ENCODE measurements at regions not wholly inside any gene's neighbourhood (a gene's known extent, or its start where the extent isn't known, plus 50 kb on each side); places are given as distances from the start of the nearest gene placed in this dataset.
"Not testable (repeated sequence)": the region's sequence is repeated elsewhere in the genome, so short reads cannot be mapped to it uniquely, and the experiment has no call there.

DNA sequence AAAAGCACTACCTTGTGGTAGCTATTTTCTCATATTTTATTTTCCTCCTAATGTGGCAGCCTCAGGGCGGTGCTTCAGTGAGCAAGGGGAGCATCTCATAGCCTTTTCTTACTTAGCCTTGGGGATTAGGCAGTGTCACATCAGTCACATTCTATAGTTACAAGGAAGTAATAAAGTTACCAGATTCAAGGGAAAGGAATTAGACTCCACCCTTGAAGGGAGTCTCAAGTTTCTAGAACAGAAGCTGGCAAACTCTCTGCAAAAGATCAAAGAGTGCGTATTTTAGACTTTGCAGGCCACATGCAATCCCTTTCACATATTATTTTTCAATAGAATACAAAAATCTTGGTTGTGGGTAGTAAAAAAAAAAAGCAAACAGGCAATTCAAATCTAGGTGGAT, 350.4 kb downstream of the AMY1C start:
- H3K4me3 ChIP-seq (ENCODE audit: low read length): no peak overlapping the region
- no peaks in the 10 kb centered on the region for H3K4me1 ChIP-seq (ENCODE audit: control insufficient read depth, low read depth, low read length)
- H3K9me3 ChIP-seq (ENCODE audit: control insufficient read depth, low read depth, low read length): no peaks in the 10 kb centered on the region
- H3K27me3 ChIP-seq (ENCODE audit: control insufficient read depth, insufficient read depth, low read length): no peaks in the 10 kb centered on the region
- H3K36me3 ChIP-seq (ENCODE audit: control insufficient read depth, low read depth, low read length): no peaks in the 10 kb centered on the region
- no peak overlapping the region for H3K9ac ChIP-seq (ENCODE audit: low read length)
- H3K27ac ChIP-seq (ENCODE audit: low read length): no peak overlapping the region

DNA sequence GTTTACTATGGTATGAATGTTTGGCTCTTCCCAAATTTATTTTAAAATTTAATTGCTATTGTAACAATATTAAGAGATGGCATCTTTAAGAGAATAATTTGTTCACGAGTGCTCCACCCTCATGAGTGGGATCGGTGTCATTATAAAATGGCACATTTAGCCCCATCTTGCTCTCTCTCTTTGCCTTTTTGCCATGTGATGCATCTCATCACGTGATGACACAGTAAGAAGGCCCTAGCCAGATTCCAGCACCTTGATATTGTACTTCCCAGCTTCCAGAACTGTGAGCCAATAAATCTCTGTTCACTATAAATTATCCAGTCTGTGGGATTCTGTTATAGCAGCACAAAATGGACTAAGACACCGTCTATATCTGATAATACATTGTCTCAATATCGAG, 355.8 kb downstream of the AMY1C start:
- no peak overlapping the region for H3K4me3 ChIP-seq (ENCODE audit: low read length)
- no peaks in the 10 kb centered on the region for H3K27me3 ChIP-seq (ENCODE audit: control insufficient read depth, insufficient read depth, low read length)
- no peaks in the 10 kb centered on the region for H3K9me3 ChIP-seq (ENCODE audit: control insufficient read depth, low read depth, low read length)
- H3K27ac ChIP-seq (ENCODE audit: low read length): no peak overlapping the region
- no peak overlapping the region for H3K9ac ChIP-seq (ENCODE audit: low read length)
- H3K36me3 ChIP-seq (ENCODE audit: control insufficient read depth, low read depth, low read length): no peaks in the 10 kb centered on the region
- H3K4me1 ChIP-seq (ENCODE audit: control insufficient read depth, low read depth, low read length): no peaks in the 10 kb centered on the region

DNA sequence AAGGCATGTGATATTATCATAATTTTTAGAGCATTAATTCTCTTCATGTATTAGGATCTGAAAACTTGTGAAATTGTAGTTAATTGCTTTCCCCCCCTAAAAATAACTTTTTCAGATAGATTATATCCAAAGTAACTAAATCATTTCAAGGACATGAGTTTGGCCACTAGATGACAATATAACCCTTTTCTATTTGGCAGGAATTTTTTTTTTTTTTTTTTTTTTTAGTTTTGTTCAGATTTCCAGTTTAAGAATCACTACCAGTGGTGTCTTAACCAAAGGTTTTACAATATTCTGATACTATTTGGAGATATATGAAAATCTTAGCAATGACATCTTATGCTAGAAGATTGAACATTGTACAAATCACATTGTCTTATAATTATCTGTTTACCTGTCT, 370.8 kb downstream of the AMY1C start:
- no peak overlapping the region for H3K9ac ChIP-seq (ENCODE audit: low read length)
- H3K27ac ChIP-seq (ENCODE audit: low read length): no peak overlapping the region
- no peaks in the 10 kb centered on the region for H3K36me3 ChIP-seq (ENCODE audit: control insufficient read depth, low read depth, low read length)
- H3K27me3 ChIP-seq (ENCODE audit: control insufficient read depth, insufficient read depth, low read length): no peaks in the 10 kb centered on the region
- no peaks in the 10 kb centered on the region for H3K9me3 ChIP-seq (ENCODE audit: control insufficient read depth, low read depth, low read length)
- no peaks in the 10 kb centered on the region for H3K4me1 ChIP-seq (ENCODE audit: control insufficient read depth, low read depth, low read length)
- no peak overlapping the region for H3K4me3 ChIP-seq (ENCODE audit: low read length)

DNA sequence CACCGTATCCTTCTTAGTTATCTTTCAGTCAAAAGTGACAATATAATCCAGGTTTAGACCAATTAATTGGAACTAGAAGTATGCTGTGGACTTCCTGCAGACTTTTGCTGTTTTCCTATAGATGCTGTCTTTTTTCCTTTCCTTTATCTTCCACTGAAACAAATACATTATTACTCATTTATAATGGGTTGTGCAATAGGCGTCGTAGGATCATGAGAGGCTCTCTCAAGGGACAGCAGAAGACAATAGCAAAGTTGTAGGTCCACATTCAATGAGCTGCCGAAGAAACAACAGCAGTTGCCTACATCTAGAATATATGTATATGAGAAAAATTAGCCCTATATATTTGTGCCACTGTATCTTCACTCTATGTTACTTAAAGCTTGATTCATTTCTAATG, 371.6 kb downstream of the AMY1C start:
- Histone ChIP-seq H3K4me3 (ENCODE audit: low read length) (no peak overlapping the region), H3K36me3 (ENCODE audit: control insufficient read depth, low read depth, low read length) (no peaks in the 10 kb centered on the region), H3K27me3 (ENCODE audit: control insufficient read depth, insufficient read depth, low read length) (no peaks in the 10 kb centered on the region), H3K9ac (ENCODE audit: low read length) (no peak overlapping the region), H3K27ac (ENCODE audit: low read length) (no peak overlapping the region), H3K9me3 (ENCODE audit: control insufficient read depth, low read depth, low read length) (no peaks in the 10 kb centered on the region), H3K4me1 (ENCODE audit: control insufficient read depth, low read depth, low read length) (no peaks in the 10 kb centered on the region)

DNA sequence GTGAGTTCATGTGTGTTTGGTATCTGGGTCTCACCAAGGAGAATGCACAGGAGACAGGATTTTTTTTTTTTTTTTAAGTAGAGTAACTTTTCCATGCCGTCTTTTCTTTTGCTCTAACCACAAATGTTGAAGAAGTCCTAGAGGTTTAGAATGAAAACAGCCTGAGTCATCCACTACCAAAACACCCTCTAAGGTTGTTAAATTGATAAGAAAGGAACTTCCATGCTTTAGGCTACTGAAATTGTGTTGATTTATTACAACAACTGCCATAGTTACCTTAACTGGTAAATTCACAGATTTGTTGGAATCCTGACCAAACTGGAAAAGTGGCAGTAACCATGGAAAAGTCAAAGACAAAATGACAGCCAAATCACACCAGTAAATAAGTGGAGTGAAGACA, 375.6 kb downstream of the AMY1C start:
- Histone ChIP-seq H3K27me3 (ENCODE audit: control insufficient read depth, insufficient read depth, low read length) (no peaks in the 10 kb centered on the region), H3K9ac (ENCODE audit: low read length) (no peak overlapping the region), H3K4me3 (ENCODE audit: low read length) (no peak overlapping the region), H3K9me3 (ENCODE audit: control insufficient read depth, low read depth, low read length) (no peaks in the 10 kb centered on the region), H3K27ac (ENCODE audit: low read length) (no peak overlapping the region), H3K36me3 (ENCODE audit: control insufficient read depth, low read depth, low read length) (no peaks in the 10 kb centered on the region), H3K4me1 (ENCODE audit: control insufficient read depth, low read depth, low read length) (no peaks in the 10 kb centered on the region)

DNA sequence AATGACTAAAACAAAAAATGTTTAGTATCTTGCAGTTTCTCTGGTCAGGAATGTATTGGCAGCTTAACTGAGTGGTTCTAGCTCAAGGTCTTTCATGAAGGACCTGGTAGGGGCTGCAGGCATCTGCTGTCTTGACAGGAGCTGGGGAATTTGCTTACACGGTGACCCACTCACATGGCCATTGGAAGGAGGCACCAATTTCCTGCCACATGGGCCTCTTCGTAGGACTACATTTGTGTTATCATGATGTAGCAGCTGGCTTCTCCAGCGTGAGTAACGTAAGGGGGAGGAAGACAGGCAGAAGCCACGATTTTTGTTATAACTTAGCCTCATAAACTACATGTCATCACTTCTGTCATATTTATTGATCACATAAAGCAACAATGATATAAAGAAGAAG, 376.3 kb downstream of the AMY1C start:
- Histone ChIP-seq H3K4me3 (ENCODE audit: low read length) (no peak overlapping the region), H3K9me3 (ENCODE audit: control insufficient read depth, low read depth, low read length) (no peaks in the 10 kb centered on the region), H3K4me1 (ENCODE audit: control insufficient read depth, low read depth, low read length) (no peaks in the 10 kb centered on the region), H3K36me3 (ENCODE audit: control insufficient read depth, low read depth, low read length) (no peaks in the 10 kb centered on the region), H3K27me3 (ENCODE audit: control insufficient read depth, insufficient read depth, low read length) (no peaks in the 10 kb centered on the region), H3K9ac (ENCODE audit: low read length) (no peak overlapping the region), H3K27ac (ENCODE audit: low read length) (no peak overlapping the region)

DNA sequence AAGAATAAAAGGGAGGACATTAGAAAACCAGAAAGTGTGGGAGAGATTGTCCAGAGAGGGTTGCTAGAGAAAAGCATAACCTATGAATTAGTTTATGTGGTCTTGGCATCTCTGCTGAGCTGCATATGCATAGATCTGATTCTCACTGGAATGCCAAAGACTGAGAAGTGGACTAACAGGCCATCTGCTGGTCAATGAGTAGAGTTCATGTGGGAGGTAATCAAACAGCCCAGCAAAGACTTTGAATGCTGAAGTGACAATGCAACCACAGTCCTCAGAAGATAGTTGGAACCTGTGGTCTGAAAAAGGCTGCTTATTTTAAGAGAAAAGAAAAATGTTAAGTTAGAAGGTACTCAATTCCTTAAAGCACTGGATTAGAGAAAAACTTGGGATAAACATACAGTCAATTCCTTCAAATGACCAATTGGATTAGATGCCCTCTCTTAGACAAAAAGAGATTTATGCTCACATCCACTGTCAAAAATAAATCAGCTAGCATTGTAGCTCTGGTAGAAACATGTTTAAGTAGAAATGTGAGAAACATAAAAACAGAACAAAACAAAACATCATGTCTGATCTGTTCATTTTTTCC, 382.8 kb downstream of the AMY1C start:
- no peaks in the 10 kb centered on the region for H3K36me3 ChIP-seq (ENCODE audit: control insufficient read depth, low read depth, low read length)
- H3K27ac ChIP-seq (ENCODE audit: low read length): no peak overlapping the region
- H3K9ac ChIP-seq (ENCODE audit: low read length): no peak overlapping the region
- no peaks in the 10 kb centered on the region for H3K9me3 ChIP-seq (ENCODE audit: control insufficient read depth, low read depth, low read length)
- H3K27me3 ChIP-seq (ENCODE audit: control insufficient read depth, insufficient read depth, low read length): no peaks in the 10 kb centered on the region
- peaks cover 4% of the 10 kb centered on the region for H3K4me1 ChIP-seq (ENCODE audit: control insufficient read depth, low read depth, low read length)
- H3K4me3 ChIP-seq (ENCODE audit: low read length): no peak overlapping the region

DNA sequence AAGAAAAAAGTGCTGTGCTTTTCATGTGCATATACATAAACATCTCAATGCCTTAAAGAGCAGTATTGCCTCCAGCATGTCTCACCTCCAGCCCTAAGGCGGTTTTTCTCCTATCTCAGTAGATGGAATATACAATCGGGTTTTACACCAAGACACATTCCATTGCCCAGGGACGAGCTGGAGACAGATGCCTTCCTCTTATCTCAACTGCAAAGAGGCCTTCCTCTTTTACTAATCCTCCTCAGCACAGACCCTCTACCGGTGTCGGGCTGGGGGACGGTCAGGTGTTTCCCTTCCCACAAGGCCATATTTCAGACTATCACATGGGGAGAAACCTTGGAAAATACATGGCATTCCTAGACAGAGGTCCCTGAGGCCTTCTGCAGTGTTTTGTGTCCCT, 385.3 kb downstream of the AMY1C start:
- H3K9ac ChIP-seq (ENCODE audit: low read length); H3K27ac ChIP-seq (ENCODE audit: low read length); H3K4me3 ChIP-seq (ENCODE audit: low read length); H3K36me3 ChIP-seq (ENCODE audit: control insufficient read depth, low read depth, low read length); H3K4me1 ChIP-seq (ENCODE audit: control insufficient read depth, low read depth, low read length); H3K27me3 ChIP-seq (ENCODE audit: control insufficient read depth, insufficient read depth, low read length); H3K9me3 ChIP-seq (ENCODE audit: control insufficient read depth, low read depth, low read length): not testable (repeated sequence)

DNA sequence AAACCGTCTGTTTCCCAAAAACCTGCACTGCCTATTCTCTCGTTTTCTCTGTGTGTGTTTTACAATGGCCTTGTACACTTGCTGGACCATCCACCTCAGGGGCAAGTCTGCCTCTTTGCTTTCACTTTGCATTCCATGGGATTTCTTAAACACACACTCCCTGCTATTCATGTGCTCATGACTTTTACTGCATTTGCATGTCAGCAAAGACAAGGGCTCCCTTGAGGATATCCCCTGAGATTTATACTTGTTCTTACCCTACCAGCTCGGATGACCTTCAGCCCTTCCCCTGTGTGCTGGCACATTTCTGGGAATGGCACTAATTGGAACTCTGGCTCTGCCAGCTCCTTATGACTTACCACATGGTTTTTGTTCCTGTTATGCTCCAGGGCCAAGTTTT, 386.9 kb downstream of the AMY1C start:
- peaks cover 4% of the 10 kb centered on the region for H3K4me1 ChIP-seq (ENCODE audit: control insufficient read depth, low read depth, low read length)
- H3K4me3 ChIP-seq (ENCODE audit: low read length): no peak overlapping the region
- no peak overlapping the region for H3K27ac ChIP-seq (ENCODE audit: low read length)
- no peaks in the 10 kb centered on the region for H3K27me3 ChIP-seq (ENCODE audit: control insufficient read depth, insufficient read depth, low read length)
- no peaks in the 10 kb centered on the region for H3K9me3 ChIP-seq (ENCODE audit: control insufficient read depth, low read depth, low read length)
- no peaks in the 10 kb centered on the region for H3K36me3 ChIP-seq (ENCODE audit: control insufficient read depth, low read depth, low read length)
- no peak overlapping the region for H3K9ac ChIP-seq (ENCODE audit: low read length)

DNA sequence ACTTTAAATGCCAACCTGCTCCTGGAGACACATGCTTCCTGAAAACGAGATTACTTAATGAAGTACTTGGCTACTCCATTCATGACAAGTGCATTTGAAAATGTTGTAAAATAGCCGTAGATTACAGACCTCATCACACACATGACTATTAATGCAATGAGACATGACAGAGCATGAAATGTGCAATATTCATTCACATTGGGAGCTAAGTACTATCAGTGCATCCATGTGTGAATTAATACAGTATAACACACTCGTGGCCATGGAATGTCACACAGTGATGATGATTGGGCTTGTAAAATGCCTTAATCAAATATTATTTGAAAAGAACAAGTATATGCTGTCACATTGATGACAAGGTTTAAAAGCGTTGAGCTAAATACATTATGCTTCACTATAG, 407.0 kb downstream of the AMY1C start:
- Histone ChIP-seq H3K9ac (ENCODE audit: low read length) (no peak overlapping the region), H3K9me3 (ENCODE audit: control insufficient read depth, low read depth, low read length) (no peaks in the 10 kb centered on the region), H3K4me3 (ENCODE audit: low read length) (no peak overlapping the region), H3K27me3 (ENCODE audit: control insufficient read depth, insufficient read depth, low read length) (no peaks in the 10 kb centered on the region), H3K4me1 (ENCODE audit: control insufficient read depth, low read depth, low read length) (no peaks in the 10 kb centered on the region), H3K27ac (ENCODE audit: low read length) (no peak overlapping the region), H3K36me3 (ENCODE audit: control insufficient read depth, low read depth, low read length) (no peaks in the 10 kb centered on the region)

DNA sequence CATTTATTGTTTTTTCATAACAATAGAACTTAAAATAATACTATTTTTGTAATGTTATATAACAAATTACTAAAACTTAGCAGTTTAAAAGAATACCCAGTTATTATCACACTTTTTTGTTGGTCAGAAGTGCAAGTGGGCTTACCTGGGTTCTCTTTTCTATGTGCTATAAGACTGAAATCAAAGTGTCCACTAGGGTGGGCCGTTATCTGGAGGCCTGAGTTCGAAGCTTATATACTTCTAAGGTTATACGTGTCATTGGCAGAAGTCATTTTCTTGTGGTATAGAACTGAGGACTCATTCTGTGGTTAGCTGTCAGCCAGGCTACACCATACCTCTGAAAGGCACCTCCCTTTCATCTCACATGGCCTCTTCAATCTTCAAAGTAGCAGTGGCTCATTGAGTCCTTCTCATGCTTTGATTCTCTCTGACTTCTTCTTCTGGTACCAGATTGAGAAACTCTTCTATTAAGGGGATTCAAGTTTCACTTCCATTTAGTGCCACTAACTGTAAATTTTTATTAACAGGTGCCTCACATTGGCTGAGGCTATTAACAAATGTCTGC, 414.3 kb downstream of the AMY1C start:
- no peaks in the 10 kb centered on the region for H3K9me3 ChIP-seq (ENCODE audit: control insufficient read depth, low read depth, low read length)
- H3K4me1 ChIP-seq (ENCODE audit: control insufficient read depth, low read depth, low read length): no peaks in the 10 kb centered on the region
- H3K36me3 ChIP-seq (ENCODE audit: control insufficient read depth, low read depth, low read length): no peaks in the 10 kb centered on the region
- no peak overlapping the region for H3K27ac ChIP-seq (ENCODE audit: low read length)
- no peak overlapping the region for H3K4me3 ChIP-seq (ENCODE audit: low read length)
- no peaks in the 10 kb centered on the region for H3K27me3 ChIP-seq (ENCODE audit: control insufficient read depth, insufficient read depth, low read length)
- no peak overlapping the region for H3K9ac ChIP-seq (ENCODE audit: low read length)

DNA sequence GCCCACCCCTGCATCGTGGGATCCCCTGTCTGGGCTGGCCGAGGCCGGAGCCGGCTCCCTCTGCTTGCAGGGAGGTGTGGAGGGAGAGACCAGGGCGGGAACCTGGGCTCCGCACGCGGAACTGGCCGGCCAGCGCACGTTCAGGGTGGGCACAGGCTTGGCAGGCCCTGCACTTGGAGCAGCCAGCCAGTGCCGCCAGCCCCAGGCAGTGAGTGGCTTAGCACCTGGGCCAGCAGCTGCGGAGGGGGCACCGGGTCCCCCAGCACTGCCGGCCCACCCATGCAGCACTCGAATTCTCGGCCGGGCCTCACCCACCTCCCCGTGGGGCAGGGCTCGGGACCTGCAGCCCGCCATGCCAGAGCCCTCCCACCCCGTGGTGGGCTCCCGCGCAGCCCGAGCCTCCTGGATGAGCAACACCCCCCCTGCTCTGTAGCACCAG, 422.6 kb downstream of the AMY1C start:
- Histone ChIP-seq H3K27me3 (ENCODE audit: control insufficient read depth, insufficient read depth, low read length) (no peaks in the 10 kb centered on the region), H3K4me1 (ENCODE audit: control insufficient read depth, low read depth, low read length) (no peaks in the 10 kb centered on the region), H3K9me3 (ENCODE audit: control insufficient read depth, low read depth, low read length) (no peaks in the 10 kb centered on the region), H3K4me3 (ENCODE audit: low read length) (no peak overlapping the region), H3K36me3 (ENCODE audit: control insufficient read depth, low read depth, low read length) (no peaks in the 10 kb centered on the region), H3K27ac (ENCODE audit: low read length) (no peak overlapping the region), H3K9ac (ENCODE audit: low read length) (no peak overlapping the region)

Measured in iPS-18a (cell line).